HG03558 (cell line): ENCODE measurements at regions not wholly inside any gene's neighbourhood (a gene's known extent, or its start where the extent isn't known, plus 50 kb on each side); places are given as distances from the start of the nearest gene placed in this dataset.

ENCODE experiments used
- ATAC-seq: cut with Tn5 transposase; IDR thresholded peaks from one replicate; pipeline ENCODE4 v1.9.1; 2021; ENCODE audit warnings: moderate number of reproducible peaks; ENCODE audit not compliant: unreplicated experiment; ENCODE audit errors: extremely low read depth

- no peak for ATAC-seq
Measured at GRCh38 chr11:116422956-116423600, 349.7 kb downstream of the BUD13 start.

GRCh38 chr11:116422556-116422955 lies 350.2 kb downstream of the BUD13 start:
- no peak for ATAC-seq

- ATAC-seq, result no peak
Measured at GRCh38 chr11:116421529-116422185, 351.1 kb downstream of the BUD13 start.

GRCh38 chr11:116420770-116421528 lies 351.8 kb downstream of the BUD13 start:
- ATAC-seq, result no peak

GRCh38 chr11:116420030-116420429 lies 352.8 kb downstream of the BUD13 start:
- ATAC-seq, result no peak

- ATAC-seq, result no peak
Measured at GRCh38 chr11:116418388-116419041, 354.3 kb downstream of the BUD13 start.

GRCh38 chr11:116416852-116417251 lies 355.9 kb downstream of the BUD13 start:
- no peak for ATAC-seq

- ATAC-seq, result no peak
Measured at GRCh38 chr11:116415095-116415494, 357.7 kb downstream of the BUD13 start.

GRCh38 chr11:116414357-116414880 lies 358.4 kb downstream of the BUD13 start:
- ATAC-seq, result no peak

- no peak for ATAC-seq
Measured at GRCh38 chr11:116413301-116414242, 359.2 kb downstream of the BUD13 start.

GRCh38 chr11:116412118-116412889 lies 360.5 kb downstream of the BUD13 start:
- ATAC-seq, result no peak

- ATAC-seq, result no peak
Measured at GRCh38 chr11:116409238-116409637, 363.5 kb downstream of the BUD13 start.

GRCh38 chr11:116406042-116406441 lies 366.7 kb downstream of the BUD13 start:
- no peak for ATAC-seq

- no peak for ATAC-seq
Measured at GRCh38 chr11:116404462-116404798, 368.4 kb downstream of the BUD13 start.

- no peak for ATAC-seq
Measured at GRCh38 chr11:116403794-116404461, 368.9 kb downstream of the BUD13 start.

- ATAC-seq, result no peak
Measured at GRCh38 chr11:116400081-116400480, 372.7 kb downstream of the BUD13 start.

GRCh38 chr11:116397602-116398084 lies 375.1 kb downstream of the BUD13 start:
- ATAC-seq, result no peak

GRCh38 chr11:116396331-116396730 lies 376.5 kb downstream of the BUD13 start:
- ATAC-seq, result no peak
